ENCODE measurements at regions not wholly inside any gene's neighbourhood (a gene's known extent, or its start where the extent isn't known, plus 50 kb on each side); places are given as distances from the start of the nearest gene placed in this dataset.

DNA sequence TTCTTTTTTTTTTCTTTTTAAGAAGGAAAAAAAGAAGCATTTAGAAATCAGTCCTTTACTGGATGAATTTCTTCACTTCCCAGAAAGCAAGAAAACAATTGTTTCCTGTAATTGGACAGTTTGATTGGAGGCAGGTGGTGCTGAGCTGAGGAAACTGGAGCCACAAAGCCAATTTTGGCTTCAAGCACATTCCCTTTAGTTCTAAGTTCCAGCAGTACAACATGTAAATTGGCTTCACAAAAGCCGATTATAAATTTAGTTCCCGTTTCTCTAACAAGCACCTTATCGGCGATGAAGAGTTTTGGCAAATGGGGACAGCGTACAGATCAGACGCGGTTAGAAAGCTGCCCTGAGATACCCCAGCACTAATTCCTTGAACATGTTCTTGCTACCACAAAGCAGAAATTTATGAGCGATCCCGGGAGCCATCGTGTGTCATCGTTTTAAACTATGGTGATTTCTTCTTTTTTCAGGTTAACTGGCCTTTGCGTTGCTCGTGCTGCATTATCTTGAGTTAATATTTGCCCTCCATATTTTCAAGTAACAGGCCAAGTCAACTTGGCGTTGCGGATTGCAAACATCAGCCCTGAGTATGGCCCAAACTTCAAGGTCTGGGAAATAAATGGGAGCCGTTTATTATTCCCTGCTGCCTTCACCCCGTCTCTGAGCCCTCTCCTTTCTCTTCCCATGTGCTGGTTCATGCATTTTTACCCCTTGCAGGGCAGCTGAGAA lies 190.4 kb upstream of the ID2 start:
- Histone ChIP-seq H2BK120ac (ENCODE audit: low read depth, low read length) (no peak overlapping the region), H3K4me1 (ENCODE audit: control insufficient read depth, insufficient read depth, low read depth, low read length) (peaks cover 26% of the 10 kb centered on the region), H3K27ac (ENCODE audit: low read length, poor library complexity, severe bottlenecking) (no peak overlapping the region), H3K9ac (ENCODE audit: low read length) (peak overlapping the region; percentile 60), H2AK5ac (ENCODE audit: low read length, severe bottlenecking) (peak overlapping the region; percentile 55), H2BK5ac (ENCODE audit: low read depth, low read length, poor library complexity, severe bottlenecking) (no peak overlapping the region), H3K4me3 (ENCODE audit: insufficient read depth in 1 of 2, low read depth in 1 of 2, low read length in 2 of 2) (peak overlapping the region in 1 of 2 experiments; percentile 44), H3K23ac (ENCODE audit: low read length in 2 of 2) (no peak overlapping the region), H2AFZ (ENCODE audit: low read depth, low read length) (no peak overlapping the region), H4K8ac (ENCODE audit: low read length) (no peak overlapping the region), H3K18ac (ENCODE audit: low read depth in 1 of 2, low read length in 2 of 2) (no peak overlapping the region), H3K14ac (ENCODE audit: low read length in 2 of 2) (no peak overlapping the region), H4K91ac (ENCODE audit: low read length) (no peak overlapping the region), H3K27me3 (ENCODE audit: control insufficient read depth in 1 of 2, insufficient read depth in 1 of 2, low read length in 2 of 2) (peaks cover 3 to 8% of the 10 kb centered on the region in 2 experiments), H2BK12ac (ENCODE audit: low read length in 2 of 2) (no peak overlapping the region), H3K4ac (ENCODE audit: low read depth in 1 of 2, low read length in 2 of 2) (no peak overlapping the region), H2BK15ac (ENCODE audit: low read depth, poor library complexity, severe bottlenecking) (no peak overlapping the region), H3K36me3 (ENCODE audit: control insufficient read depth in 1 of 2, insufficient read depth in 2 of 2, low read depth in 1 of 2, low read length in 2 of 2) (no peaks in the 10 kb centered on the region), H3K4me2 (ENCODE audit: low read length, poor library complexity, severe bottlenecking) (no peak overlapping the region), H3K79me1 (replicated peaks; ENCODE audit: low read length, poor library complexity, severe bottlenecking) (no peaks in the 10 kb centered on the region), H3K9me3 (ENCODE audit: control insufficient read depth, low read length) (no peaks in the 10 kb centered on the region)
- DNase-seq, result no peak
- 96% methylated on average over 17 of the region's 17 CpGs for WGBS

DNA sequence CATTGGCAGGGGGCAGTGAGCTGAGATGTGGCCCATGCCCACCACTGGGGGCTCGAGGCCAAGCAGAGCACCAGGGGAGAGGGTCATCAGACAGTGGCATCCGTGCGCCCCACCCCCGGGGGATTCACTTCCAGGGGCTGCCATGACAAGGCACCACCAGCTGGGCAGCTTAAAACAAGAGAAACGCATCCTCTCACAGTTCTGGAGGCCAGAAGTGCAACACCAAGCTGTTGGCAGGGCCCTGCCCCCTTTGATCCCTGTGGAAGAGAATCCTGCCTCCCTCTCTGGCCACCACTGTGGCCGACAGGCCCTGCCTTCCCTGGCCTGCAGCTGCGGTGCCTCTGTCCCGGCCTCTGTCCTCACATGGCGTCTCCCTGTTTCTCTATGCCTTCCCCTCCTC lies 187.7 kb upstream of the ID2 start:
- no peak for DNase-seq
- Histone ChIP-seq H3K23ac (ENCODE audit: low read length in 2 of 2) (no peak overlapping the region), H2BK15ac (ENCODE audit: low read depth, poor library complexity, severe bottlenecking) (no peak overlapping the region), H3K9ac (ENCODE audit: low read length) (no peak overlapping the region), H3K27me3 (ENCODE audit: control insufficient read depth in 1 of 2, insufficient read depth in 1 of 2, low read length in 2 of 2) (peaks cover 0 to 9% of the 10 kb centered on the region in 2 experiments), H3K36me3 (ENCODE audit: control insufficient read depth in 1 of 2, insufficient read depth in 2 of 2, low read depth in 1 of 2, low read length in 2 of 2) (no peaks in the 10 kb centered on the region), H4K8ac (ENCODE audit: low read length) (no peak overlapping the region), H3K79me1 (replicated peaks; ENCODE audit: low read length, poor library complexity, severe bottlenecking) (no peaks in the 10 kb centered on the region), H3K9me3 (ENCODE audit: control insufficient read depth, low read length) (no peaks in the 10 kb centered on the region), H3K4me3 (ENCODE audit: insufficient read depth in 1 of 2, low read depth in 1 of 2, low read length in 2 of 2) (no peak overlapping the region), H3K4me2 (ENCODE audit: low read length, poor library complexity, severe bottlenecking) (no peak overlapping the region), H3K27ac (ENCODE audit: low read length, poor library complexity, severe bottlenecking) (no peak overlapping the region), H3K14ac (ENCODE audit: low read length in 2 of 2) (peak overlapping the region in 1 of 2 experiments; percentile 55), H3K18ac (ENCODE audit: low read depth in 1 of 2, low read length in 2 of 2) (no peak overlapping the region), H3K4ac (ENCODE audit: low read depth in 1 of 2, low read length in 2 of 2) (no peak overlapping the region), H4K91ac (ENCODE audit: low read length) (peak overlapping the region; percentile 52), H2AFZ (ENCODE audit: low read depth, low read length) (no peak overlapping the region), H2BK12ac (ENCODE audit: low read length in 2 of 2) (no peak overlapping the region), H2BK5ac (ENCODE audit: low read depth, low read length, poor library complexity, severe bottlenecking) (no peak overlapping the region), H3K4me1 (ENCODE audit: control insufficient read depth, insufficient read depth, low read depth, low read length) (peaks cover 25% of the 10 kb centered on the region), H2AK5ac (ENCODE audit: low read length, severe bottlenecking) (peak overlapping the region; percentile 7), H2BK120ac (ENCODE audit: low read depth, low read length) (no peak overlapping the region)
- WGBS, result 92% methylated on average over 9 of the region's 9 CpGs

DNA sequence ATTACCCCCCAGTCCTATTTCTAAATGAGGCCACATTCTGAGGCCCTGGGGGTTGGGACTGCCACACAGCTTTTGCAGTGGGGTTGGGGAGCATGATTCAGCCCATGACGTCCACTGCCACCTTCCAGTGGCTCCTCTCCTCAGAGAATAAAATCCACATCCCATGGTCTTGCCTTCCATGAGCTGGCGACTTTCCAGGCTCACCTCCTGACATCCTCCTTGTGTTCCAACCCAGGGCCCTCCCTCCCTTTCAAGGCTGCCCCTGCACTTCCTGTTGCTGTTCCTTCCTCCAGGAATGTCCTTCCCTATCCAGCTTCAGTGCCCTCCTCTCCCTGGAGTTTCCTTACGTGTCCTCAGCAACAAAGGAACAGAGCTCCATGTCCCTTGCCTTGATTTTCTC lies 187.3 kb upstream of the ID2 start:
- Histone ChIP-seq H2BK12ac (ENCODE audit: low read length in 2 of 2) (no peak overlapping the region), H3K79me1 (replicated peaks; ENCODE audit: low read length, poor library complexity, severe bottlenecking) (no peaks in the 10 kb centered on the region), H3K27ac (ENCODE audit: low read length, poor library complexity, severe bottlenecking) (no peak overlapping the region), H2AK5ac (ENCODE audit: low read length, severe bottlenecking) (peak overlapping the region; percentile 7), H3K9ac (ENCODE audit: low read length) (no peak overlapping the region), H2BK15ac (ENCODE audit: low read depth, poor library complexity, severe bottlenecking) (no peak overlapping the region), H4K8ac (ENCODE audit: low read length) (no peak overlapping the region), H2BK5ac (ENCODE audit: low read depth, low read length, poor library complexity, severe bottlenecking) (no peak overlapping the region), H3K27me3 (ENCODE audit: control insufficient read depth in 1 of 2, insufficient read depth in 1 of 2, low read length in 2 of 2) (peaks cover 0 to 14% of the 10 kb centered on the region in 2 experiments), H3K14ac (ENCODE audit: low read length in 2 of 2) (no peak overlapping the region), H3K9me3 (ENCODE audit: control insufficient read depth, low read length) (no peaks in the 10 kb centered on the region), H4K91ac (ENCODE audit: low read length) (no peak overlapping the region), H3K4me2 (ENCODE audit: low read length, poor library complexity, severe bottlenecking) (no peak overlapping the region), H3K18ac (ENCODE audit: low read depth in 1 of 2, low read length in 2 of 2) (no peak overlapping the region), H2AFZ (ENCODE audit: low read depth, low read length) (no peak overlapping the region), H3K4ac (ENCODE audit: low read depth in 1 of 2, low read length in 2 of 2) (no peak overlapping the region), H3K23ac (ENCODE audit: low read length in 2 of 2) (no peak overlapping the region), H2BK120ac (ENCODE audit: low read depth, low read length) (no peak overlapping the region), H3K4me3 (ENCODE audit: insufficient read depth in 1 of 2, low read depth in 1 of 2, low read length in 2 of 2) (no peak overlapping the region), H3K4me1 (ENCODE audit: control insufficient read depth, insufficient read depth, low read depth, low read length) (peaks cover 25% of the 10 kb centered on the region), H3K36me3 (ENCODE audit: control insufficient read depth in 1 of 2, insufficient read depth in 2 of 2, low read depth in 1 of 2, low read length in 2 of 2) (no peaks in the 10 kb centered on the region)
- 79% methylated on average over 3 of the region's 3 CpGs for WGBS
- DNase-seq, result no peak

DNA sequence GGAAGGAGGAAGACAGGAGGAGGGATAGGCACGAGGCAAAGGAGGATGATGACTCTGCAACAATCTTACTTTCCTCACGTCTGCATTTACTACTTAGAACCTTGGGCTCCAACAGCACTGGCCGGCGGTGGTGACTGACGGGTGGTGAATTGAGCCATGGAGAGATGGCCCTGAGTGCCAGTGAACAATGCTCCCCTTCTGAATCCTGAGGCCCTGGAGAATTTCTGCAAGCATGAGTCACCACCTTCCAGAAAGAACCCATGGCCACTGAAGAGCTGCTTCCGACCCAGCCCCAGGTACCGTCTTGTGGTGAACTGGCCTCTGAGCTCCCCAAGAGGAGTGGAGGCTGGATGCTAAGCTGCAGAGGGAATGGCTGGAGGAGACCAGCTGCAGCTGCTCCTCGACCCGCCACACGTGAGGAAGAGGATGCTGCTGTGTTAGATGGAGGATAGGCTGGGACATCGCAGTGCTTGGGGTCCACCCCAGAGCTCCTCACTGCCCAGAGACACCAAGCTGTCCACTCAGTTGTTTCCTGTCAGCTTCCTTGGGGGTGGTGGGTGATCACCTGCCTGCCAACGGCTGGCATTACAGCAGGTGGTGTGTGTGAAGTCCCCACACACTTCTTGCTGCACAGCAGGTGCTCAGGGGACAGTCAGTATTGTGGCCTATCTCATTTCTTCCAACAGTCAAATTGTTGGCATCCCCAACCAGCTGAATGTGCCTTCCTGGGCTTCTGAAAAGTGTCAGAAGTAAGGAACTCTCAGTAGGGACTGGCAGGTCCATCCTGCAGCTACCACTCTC lies 186.5 kb upstream of the ID2 start:
- Histone ChIP-seq H2AK5ac (ENCODE audit: low read length, severe bottlenecking) (no peak overlapping the region), H3K18ac (ENCODE audit: low read depth in 1 of 2, low read length in 2 of 2) (peak overlapping the region in 1 of 2 experiments; percentile 31), H4K91ac (ENCODE audit: low read length) (no peak overlapping the region), H3K79me1 (replicated peaks; ENCODE audit: low read length, poor library complexity, severe bottlenecking) (no peaks in the 10 kb centered on the region), H3K23ac (ENCODE audit: low read length in 2 of 2) (no peak overlapping the region), H2BK5ac (ENCODE audit: low read depth, low read length, poor library complexity, severe bottlenecking) (no peak overlapping the region), H2BK12ac (ENCODE audit: low read length in 2 of 2) (no peak overlapping the region), H3K36me3 (ENCODE audit: control insufficient read depth in 1 of 2, insufficient read depth in 2 of 2, low read depth in 1 of 2, low read length in 2 of 2) (no peaks in the 10 kb centered on the region), H2AFZ (ENCODE audit: low read depth, low read length) (no peak overlapping the region), H3K14ac (ENCODE audit: low read length in 2 of 2) (peak overlapping the region in 1 of 2 experiments; percentile 26), H2BK15ac (ENCODE audit: low read depth, poor library complexity, severe bottlenecking) (no peak overlapping the region), H4K8ac (ENCODE audit: low read length) (peak overlapping the region; percentile 50), H3K27ac (ENCODE audit: low read length, poor library complexity, severe bottlenecking) (no peak overlapping the region), H3K9ac (ENCODE audit: low read length) (no peak overlapping the region), H3K9me3 (ENCODE audit: control insufficient read depth, low read length) (no peaks in the 10 kb centered on the region), H3K27me3 (ENCODE audit: control insufficient read depth in 1 of 2, insufficient read depth in 1 of 2, low read length in 2 of 2) (peaks cover 0 to 15% of the 10 kb centered on the region in 2 experiments), H2BK120ac (ENCODE audit: low read depth, low read length) (no peak overlapping the region), H3K4me1 (ENCODE audit: control insufficient read depth, insufficient read depth, low read depth, low read length) (peaks cover 25% of the 10 kb centered on the region), H3K4ac (ENCODE audit: low read depth in 1 of 2, low read length in 2 of 2) (no peak overlapping the region), H3K4me3 (ENCODE audit: insufficient read depth in 1 of 2, low read depth in 1 of 2, low read length in 2 of 2) (no peak overlapping the region), H3K4me2 (ENCODE audit: low read length, poor library complexity, severe bottlenecking) (no peak overlapping the region)
- WGBS, result 90% methylated on average over 11 of the region's 12 CpGs
- no peak for DNase-seq

All from mesenchymal stem cell (in vitro differentiated cells and primary cell).